GM23248 (cell line): ENCODE measurements at regions not wholly inside any gene's neighbourhood (a gene's known extent, or its start where the extent isn't known, plus 50 kb on each side); places are given as distances from the start of the nearest gene placed in this dataset.

Experiments
- EZH2 ChIP-seq: fragments of 200-600 bp; sonication (generic); IDR thresholded peaks from 2 replicates; pipeline ENCODE4 v1.6.1; 2018; ENCODE audit warnings: antibody characterized with exemption, mild to moderate bottlenecking; ENCODE audit not compliant: insufficient read depth, poor library complexity, severe bottlenecking
- EZH2phosphoT487 ChIP-seq: fragments of 200-600 bp; sonication (generic); IDR thresholded peaks from 2 replicates; pipeline ENCODE4 v1.6.1; 2018; ENCODE audit warnings: antibody characterized with exemption, moderate library complexity, mild to moderate bottlenecking, low read depth; ENCODE audit not compliant: insufficient read depth

- no peak for TF ChIP-seq EZH2
- no peak for TF ChIP-seq EZH2phosphoT487
Measured at GRCh38 chr17:14745541-14745940, 444.7 kb downstream of the HS3ST3B1 start.
